GM21737 (cell line): ENCODE measurements at regions not wholly inside any gene's neighbourhood (a gene's known extent, or its start where the extent isn't known, plus 50 kb on each side); places are given as distances from the start of the nearest gene placed in this dataset.
"Not testable (repeated sequence)": the region's sequence is repeated elsewhere in the genome, so short reads cannot be mapped to it uniquely, and the experiment has no call there.

Source experiments
- ATAC-seq: cut with Tn5 transposase; IDR thresholded peaks from one replicate; pipeline ENCODE4 v1.9.1; 2021; ENCODE audit warnings: mild to moderate bottlenecking, moderate library complexity; ENCODE audit not compliant: unreplicated experiment

DNA sequence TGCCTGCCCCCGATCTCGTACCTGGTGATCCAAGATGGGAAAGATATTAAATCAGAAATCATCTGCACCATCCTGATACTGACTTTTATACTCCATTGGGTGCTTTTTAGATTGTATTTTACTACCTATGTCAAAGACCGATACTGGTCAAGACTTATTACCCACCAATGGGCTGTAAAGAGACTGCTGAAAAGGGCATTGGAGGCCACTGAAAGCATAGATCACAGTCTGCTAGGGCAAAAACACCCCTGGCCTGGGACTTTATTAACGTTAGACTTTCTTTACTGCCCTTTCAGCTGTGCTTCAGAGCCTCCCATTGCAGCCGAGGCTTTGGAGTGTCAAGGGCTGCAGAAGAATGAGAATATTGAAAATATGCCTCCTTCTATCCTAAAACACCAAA lies 472.8 kb upstream of the DDX18 start:
- ATAC-seq, result no peak

DNA sequence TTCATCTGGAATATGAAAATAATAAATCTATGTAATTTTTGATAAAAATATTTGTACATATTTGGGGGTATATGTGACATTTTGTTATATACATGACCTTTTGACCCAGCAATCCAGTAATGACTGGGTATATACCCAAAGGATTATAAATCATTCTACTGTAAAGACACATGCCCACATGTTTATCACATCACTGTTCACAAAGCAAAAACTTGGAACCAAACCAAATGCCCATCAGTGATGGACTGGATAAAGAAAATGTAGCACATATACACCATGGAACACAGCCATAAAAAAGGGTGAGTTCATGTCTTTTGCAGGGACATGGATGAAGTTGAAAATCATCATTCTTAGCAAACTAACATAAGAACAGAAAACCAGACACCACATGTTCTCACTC lies 472.1 kb upstream of the DDX18 start:
- no peak for ATAC-seq

DNA sequence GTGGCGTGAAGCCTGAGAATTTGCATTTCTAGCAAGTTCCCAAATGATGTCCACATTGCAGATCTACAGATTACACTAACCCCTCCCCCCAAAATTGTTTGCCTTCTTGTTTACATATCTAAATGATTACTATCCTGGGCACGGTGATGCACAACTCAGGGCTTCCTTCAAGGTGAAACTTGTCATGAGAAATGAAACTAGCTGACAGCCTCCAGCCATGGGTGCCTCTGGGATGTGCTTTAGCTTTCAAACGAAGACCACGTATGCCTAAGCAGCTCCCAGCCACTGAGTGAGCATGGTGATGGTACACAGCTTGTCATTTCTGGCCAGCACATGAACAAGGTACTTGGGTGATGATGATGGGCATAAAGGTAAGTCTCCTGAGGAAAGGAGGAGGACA lies 464.8 kb upstream of the DDX18 start:
- ATAC-seq, result no peak

DNA sequence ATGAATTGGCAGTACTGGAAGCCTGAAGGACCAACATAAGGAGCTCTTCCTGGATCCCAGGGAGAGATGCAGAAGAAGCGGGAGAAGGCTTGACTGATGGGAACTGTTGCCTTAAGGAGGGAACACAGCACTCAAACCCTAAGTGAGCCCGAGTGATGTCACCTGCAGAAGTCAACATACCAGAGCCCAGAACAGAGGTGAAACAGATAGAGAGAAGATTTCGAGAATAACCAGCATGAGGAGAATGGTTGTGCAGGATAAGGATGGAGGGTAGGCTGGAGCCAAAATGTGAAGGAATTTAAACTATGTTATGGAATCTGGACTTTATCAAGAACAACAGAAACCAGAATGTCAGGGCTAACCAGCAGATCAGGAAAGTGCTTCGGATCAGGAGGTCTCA lies 463.1 kb upstream of the DDX18 start:
- ATAC-seq, result no peak

DNA sequence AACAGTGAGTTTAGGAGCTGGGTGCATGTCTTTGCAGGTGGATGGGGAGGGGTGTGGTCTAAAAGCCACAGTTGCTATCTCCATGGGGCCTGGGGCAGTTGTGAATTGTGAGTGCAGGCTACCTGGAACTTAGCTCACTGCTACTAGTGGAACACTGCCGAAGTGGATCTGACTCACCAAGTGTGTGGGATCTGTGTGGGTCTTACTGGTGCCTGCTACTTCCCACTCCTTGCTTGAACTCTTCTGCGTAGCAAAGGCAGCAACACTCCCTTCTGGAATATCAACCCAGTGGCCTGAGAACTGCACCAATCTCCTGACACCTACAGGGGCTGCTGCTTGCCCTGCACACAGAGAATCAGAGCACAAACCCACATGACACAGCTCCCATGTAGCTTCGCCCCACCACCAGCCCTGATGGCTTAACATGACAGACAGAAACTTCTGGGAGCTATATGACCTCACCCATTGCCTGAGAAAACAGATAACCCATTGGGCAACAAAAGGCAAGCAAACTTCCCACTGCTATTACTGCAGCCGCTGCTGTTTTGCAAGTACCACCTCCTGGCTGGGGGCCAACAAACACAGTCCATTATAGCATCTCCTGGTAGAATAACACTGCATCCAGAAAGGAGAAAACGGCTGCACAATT lies 455.1 kb upstream of the DDX18 start:
- ATAC-seq, result no peak

DNA sequence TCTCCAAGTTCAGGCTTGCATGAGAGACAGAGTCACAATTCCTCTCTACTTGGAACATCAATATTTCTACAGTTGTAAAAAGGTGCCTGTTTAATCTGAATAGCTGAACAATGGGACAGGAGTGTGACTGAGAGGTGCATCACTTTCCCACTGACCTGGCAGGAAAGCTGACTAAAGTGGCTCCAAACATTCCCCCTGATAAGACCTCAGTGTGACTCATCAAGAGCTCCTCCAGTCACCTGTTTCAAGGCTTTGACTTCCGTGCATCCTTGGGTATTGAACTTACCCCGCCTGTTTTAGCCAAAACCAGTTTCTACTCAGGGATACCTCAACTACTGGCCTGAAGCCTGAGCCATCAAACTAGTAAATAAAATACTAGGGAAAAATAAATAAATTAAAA lies 453.9 kb upstream of the DDX18 start:
- ATAC-seq, result no peak

DNA sequence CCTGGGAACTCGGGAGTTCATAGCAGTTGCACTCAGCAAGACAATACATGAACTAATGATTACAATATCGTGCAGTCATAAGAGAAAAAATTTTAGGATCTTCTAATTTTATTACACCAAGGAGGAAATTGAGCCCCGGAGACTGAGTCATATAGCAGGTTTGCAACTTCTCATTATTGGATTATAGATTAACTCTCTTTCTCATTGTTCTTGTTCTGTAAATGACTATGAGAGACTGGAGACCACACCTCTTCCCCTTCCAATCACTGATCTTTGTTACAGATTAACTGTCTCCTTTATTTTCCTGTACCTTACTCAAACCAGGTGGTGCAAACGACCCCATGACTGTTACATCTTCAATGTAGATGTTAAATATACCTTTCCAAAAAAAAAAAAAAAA lies 435.8 kb upstream of the DDX18 start:
- ATAC-seq, result peak; percentile 92

DNA sequence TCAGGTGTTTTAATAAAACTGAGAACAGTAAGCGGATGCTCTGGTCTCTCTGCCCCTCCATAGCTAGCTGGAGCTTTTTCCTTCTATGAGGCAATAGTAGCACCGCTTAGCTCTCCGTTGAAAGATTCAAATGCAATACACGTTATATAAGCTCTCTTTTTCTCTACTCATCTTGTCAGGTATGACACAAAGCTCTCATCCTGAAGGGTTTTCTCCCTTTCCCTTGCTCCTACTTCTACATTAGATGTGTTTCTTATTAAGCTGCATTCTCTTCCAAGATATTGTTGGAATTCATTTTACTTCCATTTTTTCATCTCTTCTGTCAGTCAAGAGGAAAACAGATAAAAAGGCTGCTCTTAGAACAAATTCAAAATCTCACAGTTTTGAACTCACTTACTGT lies 434.6 kb upstream of the DDX18 start:
- no peak for ATAC-seq

DNA sequence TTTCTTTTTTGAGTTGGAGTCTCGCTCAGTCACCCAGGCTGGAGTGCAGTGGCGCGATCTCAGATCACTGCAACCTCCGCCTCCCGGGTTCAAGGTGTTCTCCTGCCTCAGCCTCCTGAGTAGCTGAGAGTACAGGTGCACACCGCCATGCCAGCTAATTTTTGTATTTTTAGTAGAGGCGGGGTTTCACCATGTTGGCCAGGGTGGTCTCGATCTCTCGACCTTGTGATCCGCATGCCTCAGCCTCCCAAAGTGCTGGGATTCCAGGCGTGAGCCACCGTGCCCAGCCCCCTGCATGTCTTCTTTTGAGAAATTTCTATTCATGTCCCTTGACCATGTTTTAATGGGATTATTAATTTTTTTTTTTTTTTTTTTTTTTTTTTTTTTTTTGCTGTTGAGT lies 430.5 kb upstream of the DDX18 start:
- not testable (repeated sequence) for ATAC-seq

DNA sequence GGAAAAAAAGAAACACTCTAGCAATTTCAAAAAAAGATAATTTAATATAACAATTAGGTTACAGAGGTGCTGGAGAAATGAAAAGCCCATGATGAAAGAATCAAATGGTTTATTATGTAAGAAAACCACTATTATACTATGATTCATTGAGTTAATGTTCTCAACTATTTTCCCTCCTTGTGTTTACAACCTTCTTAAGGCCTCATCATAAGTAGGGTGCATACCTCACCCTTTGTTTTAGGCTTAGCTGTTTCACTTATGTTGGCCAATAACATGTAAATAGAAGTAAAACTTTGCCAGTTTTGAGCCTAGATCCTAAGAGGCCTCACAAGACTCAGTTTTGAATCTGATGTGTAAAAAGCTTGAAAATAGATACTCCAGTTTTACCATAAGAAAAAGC lies 418.3 kb upstream of the DDX18 start:
- ATAC-seq, result no peak

DNA sequence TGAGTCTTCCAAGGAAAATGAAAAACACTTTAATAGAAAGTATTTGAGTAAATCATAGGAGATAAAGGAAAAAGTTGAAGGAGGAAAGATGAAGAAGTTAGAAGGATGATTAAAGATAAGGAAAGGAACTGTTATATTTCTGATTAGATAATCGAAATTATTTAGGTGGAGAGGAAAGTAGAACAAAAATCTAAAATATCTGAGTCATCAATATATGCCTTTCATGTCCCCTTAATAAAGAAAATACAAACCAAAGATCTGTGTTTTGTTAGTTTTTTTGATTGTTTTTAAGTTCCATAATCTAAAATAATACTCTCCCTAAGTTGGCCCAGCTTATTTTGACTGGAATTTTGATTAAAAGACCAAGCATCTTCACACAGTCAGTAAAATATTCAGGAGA lies 412.9 kb upstream of the DDX18 start:
- ATAC-seq, result no peak

DNA sequence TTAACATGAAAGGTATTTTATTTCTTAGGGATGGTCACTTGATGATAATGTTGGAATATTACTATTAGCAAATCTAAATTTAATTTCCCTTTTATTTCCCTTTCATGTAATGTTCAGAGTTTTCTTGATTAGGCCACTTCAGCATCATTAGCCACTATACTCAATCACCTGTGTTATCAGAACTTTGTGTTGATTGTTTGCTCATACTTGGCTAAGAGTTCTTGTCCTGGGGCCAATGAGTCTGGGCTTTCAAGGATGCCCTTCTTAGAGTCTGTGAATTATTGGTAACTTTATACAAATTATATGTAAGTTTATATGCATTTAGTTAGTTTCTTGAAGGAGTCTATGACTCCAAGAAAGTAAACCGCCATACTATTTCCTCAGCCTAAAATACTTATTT lies 408.0 kb upstream of the DDX18 start:
- no peak for ATAC-seq

DNA sequence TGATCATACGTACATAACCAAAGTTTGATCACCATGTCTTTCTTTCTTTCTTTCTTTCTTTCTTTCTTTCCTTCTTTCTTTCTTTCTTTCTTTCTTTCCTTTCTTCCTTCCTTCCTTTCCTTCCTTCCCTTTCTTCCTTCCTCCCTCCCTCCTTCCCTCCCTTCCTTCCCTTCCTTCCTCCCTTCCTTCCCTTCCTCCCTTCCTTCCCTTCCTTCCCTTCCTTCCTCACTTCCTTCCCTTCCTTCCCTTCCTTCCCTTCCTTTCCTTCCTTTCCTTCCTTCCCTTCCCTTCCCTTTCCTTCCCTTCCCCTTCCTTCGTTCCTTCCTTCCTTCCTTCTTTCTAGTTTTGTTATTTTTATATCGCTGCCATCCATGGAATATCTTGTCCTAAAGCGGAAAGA lies 406.7 kb upstream of the DDX18 start:
- no peak for ATAC-seq

DNA sequence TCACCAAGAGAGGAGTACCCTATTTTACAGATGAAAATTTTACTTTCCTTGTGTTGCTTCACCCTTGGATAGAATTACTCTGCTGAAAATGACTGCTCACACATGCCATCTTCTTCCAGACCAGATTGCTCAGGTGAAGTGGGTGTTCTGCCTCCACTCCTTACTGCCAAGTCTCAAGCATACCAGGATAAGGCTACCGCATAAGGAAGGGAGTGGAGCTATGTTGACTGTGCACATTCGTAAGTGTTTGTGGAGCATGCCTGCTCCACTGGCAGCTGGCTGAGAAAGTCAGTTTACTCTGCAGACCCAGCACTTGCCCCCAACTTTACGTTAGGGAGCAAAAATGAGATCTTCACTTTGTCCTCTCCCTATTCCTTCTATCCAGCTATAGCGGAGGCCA lies 405.0 kb upstream of the DDX18 start:
- ATAC-seq, result no peak

DNA sequence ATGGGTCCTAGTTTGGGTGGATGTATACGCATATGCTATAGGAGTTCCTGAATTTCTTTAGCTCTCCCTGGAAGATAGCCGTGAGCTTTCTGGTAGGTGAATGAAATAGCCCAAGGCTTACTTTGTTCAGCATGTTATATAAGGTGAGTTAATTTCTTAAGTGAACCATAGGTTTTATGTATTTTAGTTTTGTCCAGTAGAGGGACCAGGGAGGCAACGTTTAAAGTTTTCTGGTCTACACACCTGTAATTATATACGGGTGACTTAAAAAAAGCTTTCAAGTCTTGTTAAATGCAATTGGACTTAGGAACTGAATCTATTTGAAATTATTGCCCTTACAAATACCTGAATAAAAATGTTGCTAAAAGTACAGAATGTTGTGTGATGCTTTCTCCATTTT lies 402.5 kb upstream of the DDX18 start:
- ATAC-seq, result no peak

DNA sequence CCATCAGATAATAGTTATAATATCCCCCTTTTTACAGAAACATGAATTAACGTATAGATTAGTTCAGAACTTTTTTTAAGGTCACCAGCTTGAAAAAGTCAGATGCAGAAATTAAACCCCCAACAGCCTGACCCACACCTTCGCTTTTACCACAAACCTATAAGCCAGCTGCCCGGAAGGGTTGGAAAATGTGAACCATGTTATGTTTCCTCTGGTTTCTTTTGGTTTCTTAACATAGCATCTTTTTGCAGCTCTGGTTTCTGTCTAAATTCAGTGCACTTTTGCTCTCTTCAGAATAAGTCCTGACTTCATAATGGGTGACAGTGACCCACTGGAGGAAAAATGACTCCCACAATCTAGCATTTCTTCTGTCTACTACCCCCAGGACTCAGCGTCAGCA lies 381.7 kb upstream of the DDX18 start:
- ATAC-seq, result no peak

DNA sequence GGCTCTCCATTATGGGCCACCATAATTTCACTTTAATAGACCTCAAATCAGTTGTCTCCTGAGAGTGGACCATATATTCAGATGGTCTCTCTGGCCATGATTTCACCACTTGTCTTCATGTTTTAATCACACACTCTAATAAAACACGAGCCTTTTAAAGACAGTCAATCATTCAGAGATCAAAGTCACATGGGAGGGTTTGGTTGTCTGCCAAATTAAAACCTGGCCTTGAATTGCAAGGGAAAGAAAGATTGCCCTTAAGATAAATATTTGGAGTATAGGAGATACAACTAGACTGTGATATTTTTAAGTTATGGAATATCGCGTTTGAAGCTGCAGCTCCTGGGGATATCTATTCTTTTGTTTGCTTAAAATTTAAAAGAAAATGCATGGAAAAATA lies 377.8 kb upstream of the DDX18 start:
- no peak for ATAC-seq

DNA sequence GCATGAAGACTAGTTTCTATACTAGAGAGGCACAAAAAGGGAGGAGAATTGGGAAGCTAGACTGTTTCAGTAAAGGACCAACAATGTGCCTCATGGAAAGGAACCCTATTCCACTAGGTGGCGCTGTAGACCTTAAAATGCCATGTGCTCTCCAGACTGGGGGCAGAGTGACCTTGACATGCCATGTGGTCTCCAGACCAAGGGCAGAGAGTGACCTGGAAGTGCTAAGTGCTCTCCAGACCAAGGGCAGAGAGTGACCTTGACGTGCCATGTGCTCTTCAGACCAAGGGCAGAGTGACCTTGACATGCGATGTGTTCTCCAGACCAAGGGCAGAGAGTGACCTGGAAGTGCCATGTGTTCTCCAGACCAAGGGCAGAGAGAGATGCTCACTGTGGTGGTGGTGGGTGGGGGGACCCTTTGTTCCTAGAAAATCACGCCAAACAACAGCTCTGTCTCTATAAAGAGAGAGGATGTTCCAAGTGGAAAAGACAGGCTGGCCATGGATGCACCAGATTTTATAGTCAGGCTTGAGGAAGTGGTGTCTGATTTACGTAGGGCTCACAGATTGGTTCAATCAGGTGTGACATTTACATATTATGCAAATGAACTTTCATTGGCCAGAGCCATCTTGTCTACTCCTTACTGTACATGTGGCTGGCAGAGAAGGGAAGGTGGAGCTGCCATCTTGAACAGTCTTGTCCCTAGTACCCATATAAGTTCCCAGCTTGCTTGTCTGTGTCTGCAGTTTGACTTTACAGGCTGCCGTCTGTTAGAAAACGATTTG lies 344.0 kb upstream of the DDX18 start:
- ATAC-seq, result no peak

DNA sequence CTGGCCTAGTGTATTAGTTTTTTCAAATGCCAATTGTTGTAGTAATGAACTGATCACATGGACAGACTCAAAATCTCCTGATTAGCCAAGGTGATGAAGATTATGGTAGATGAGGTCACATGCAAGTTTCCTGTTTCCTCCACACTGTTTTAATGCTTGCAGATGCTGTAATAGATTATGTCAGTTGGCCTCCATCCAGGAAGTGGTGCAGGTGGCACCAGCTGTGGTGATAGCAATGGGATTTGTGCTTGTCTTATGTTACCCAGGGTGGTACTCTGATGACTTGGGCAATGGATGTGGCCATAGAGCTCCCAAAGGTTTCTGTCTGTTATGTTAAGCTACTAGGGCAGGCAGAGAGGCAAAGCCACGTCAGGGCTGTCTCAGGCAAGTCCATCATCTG lies 332.9 kb upstream of the DDX18 start:
- no peak for ATAC-seq

DNA sequence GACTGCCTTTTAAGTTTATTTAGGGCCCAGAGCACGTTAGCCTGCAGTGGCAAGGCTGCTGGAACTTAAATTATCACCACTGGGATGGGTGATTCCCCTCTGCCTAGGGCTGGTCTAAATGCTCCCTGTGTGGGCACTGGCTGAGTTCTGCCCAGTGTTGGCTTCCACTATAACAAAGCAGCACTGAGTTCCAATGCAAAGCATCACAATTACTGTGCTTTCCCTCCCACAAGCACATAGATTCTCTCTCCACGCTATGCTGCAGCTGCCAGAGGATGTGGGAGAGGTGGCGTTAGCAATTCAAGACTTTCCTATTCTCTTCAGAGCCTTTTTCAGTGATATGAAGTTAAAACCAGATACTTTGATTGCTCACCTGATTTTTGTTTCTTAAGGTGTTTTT lies 328.9 kb upstream of the DDX18 start:
- no peak for ATAC-seq

DNA sequence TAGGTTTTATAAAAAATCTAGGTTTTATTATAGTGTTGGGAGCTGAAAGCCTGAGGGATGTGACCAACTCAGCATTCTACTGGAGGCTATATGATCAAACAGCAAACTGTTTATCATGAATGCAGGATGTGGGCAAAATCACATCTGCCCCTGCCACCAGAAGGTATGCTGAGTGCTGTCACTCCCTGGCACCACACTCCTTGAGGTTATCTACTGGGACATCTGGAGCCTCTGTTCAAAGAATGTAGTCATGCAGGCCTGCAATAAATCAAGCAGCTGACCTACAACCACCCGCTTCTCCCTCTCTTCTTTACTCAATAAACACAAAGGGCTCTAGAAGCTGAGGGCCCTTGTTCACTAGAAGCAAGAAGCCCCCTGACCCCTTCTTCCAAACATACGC lies 328.4 kb upstream of the DDX18 start:
- ATAC-seq, result no peak

DNA sequence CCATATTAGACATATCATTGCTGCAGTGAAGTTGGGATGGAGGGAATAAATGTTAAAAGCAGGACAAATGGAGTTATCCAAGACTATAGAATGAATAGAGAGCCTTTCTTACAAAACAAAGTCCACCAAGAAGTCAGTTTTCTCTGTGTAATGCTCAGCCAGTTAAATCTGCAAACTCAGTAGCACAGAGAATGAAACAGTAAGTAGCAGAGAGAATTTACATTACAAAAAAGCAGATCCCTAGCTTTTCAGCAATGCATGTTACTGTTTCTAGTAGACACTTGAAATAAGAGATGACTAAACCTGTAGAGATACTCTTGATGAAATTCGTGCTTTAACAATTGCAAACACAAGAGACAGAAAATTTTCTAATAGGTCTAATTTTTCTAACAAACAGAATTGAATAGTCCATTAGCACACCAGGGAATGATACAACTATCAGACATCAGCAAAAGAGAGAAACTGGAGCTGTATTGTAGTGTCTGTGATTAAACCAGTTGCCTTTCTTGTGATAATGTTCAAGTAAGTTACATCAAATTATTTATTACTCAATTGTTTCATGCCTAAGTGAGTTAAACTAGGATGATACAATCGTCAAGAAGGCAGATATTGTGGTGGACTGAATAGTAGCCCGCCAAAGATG lies 322.2 kb upstream of the DDX18 start:
- no peak for ATAC-seq
